ENCODE measurements at regions not wholly inside any gene's neighbourhood (a gene's known extent, or its start where the extent isn't known, plus 50 kb on each side); places are given as distances from the start of the nearest gene placed in this dataset.
"Not testable (repeated sequence)": the region's sequence is repeated elsewhere in the genome, so short reads cannot be mapped to it uniquely, and the experiment has no call there.

DNA sequence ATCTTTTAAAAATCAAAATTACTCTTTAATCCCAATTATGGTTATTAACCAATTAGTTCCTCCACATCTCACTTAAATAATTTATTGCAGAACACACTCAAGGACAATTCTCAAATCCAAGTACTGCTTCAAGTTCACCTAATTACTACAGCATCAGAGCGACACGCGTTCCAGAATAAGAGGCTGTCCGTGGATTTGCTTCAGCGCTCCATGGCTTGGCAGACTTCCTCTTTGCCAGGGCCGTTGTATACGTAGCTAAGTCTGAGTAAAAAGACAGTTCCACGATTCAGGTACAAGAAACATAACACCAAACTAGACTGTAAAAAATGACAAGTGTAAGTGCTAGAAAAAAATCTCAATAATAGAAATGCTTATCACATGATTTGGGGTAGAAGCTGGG lies 153.2 kb upstream of the MYT1L start:
- no peak for DNase-seq

DNA sequence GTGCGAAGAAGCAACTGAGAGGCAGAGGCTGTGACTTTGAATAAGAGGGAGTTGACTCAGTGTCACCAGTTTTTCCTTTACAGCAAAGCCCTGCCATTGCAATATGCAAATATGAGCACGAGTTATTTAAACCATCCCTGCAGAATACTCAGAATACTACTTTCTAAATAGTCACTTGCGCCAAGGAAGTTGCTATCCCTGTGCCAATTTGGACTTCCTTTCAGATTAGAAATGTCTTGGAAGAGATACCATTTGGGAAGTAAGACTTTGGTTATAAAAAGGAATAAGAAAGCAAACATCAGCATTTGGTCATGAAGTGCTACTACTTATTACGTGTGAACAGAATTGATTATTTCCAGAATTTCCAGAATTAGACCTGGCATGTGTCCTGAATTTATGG lies 151.8 kb upstream of the MYT1L start:
- DNase-seq = no peak

DNA sequence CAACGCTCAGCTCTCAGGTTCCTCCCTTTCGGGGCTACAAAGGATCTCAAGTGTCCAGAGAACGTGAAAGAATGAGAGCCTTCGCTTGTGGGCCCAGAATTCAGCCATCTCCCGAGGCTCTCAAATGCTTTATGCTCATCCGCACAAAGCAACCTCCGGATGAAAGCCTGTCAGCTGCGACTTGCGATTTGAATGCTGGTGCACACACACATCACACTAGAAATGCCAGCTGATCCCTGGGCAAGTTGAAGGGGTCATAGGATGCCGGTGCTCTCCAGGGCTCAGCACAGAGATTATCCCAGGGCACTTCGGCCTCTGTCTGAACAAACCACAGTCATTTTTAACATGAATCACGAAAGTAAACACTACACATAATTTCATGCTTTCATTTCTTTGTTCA lies 141.8 kb upstream of the MYT1L start:
- DNase-seq = no peak

DNA sequence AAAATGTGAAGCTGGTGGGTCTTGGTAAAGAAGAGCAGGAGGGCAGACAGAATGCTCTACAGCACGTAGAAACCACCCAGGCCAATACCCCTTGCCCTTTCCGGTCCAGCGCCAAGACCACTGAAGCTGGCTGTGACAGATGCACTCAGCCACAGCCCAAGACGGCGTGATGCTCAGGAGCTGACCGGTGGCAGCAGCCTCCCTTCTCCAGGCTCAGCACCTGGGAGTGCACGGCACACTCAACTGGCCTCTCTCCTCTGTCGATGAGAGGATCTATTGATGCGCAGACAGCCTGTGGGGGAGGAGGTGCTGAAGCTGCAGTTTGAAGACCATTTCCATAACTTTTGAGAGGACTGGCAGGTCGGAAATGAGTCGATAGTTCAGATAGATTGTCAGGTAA lies 141.0 kb upstream of the MYT1L start:
- no peak for DNase-seq

DNA sequence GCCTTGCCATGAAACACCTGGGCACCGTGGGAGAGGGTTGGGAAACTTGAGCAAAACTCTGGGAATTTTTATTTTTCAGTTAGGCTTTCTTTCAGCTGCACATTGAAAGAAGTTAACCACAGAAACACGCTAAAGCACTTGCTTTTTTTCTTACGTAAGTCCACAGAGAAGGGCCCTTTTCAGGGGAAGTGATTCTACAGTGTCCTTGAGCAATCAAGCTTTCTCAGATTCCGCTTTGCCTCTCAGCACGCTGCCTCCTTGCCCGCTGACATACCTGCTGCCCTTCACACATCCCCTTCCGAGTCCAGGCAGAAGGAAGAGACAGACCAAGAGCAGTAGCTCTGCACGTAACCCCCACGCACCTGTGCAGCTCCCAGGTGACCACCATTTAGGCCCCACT lies 135.5 kb upstream of the MYT1L start:
- DNase-seq = no peak

DNA sequence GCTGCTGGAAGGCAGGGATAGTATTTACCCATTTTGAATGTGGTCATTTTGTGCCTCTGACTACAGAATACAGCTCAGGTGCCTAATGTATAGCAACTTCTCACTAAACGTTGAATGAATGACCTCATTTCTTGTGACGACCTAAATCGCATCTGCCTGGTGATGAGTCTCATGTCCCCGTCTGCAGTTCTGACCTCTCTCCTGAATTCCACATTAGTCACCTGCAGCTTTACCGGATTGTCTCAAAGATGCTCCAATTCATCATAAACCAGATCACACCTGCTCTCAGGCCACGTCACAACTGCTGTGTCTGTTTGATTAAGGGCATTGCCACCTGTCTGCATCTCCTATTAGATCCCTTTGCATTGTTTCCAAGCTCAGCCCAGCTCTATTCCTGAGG lies 133.6 kb upstream of the MYT1L start:
- DNase-seq = no peak

DNA sequence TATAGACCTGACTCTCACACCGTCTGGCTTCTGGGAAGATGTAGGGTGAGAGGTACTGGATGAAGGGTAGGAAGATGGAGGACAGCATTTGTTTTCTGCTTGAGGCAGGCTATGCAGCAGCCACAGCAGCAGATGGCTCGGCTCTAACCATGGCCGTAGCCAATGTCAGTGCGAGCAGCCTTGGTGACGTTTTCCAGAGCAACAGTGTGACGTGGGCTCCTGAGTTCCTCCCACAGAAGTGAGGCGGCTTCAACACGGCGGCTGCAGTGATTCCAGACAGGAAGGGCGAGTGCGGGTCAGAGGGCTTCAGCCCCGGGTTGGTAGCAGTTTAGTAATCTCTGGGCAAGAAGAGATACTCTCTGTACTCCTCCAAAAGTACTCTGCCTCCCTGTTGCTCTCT lies 133.0 kb upstream of the MYT1L start:
- peak in 1 of 2 donors; percentile 21 for DNase-seq

DNA sequence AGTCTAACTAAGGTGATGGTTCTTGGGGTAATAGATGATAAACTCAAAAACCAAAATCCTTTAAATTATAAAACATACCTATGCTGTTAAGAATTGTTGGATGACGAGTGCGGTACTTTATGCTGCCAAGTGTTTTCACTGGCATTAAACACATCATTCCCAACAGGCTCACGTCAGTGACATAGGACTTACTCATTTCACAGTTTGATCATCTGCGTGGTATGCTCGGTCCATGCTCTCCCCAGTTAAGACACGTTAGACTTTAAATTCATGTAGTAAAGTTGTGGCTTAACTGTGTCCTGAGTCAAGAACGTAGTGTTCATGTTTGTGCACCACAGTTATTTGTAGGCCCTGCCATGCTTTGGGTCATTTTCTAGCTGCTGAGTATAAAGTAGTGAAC lies 125.6 kb upstream of the MYT1L start:
- no peak for DNase-seq

DNA sequence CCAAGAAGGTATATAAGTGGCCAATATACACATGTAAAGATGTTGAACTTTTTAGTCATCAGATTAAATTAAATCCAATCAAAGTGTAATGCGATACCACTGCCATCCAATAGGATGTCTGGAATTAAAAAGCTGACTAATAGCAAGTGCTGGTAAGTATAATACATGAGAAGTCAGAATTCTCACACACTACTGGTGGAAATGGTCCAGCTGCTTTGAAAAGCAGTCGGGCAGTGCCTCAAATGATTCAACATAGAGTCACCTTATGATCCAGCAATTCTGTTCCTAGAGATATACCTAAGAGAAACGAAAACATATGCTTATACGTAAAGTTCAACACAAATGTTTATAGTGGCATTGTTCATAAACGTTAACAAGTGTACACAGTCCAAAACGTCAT lies 124.1 kb upstream of the MYT1L start:
- no peak for DNase-seq

DNA sequence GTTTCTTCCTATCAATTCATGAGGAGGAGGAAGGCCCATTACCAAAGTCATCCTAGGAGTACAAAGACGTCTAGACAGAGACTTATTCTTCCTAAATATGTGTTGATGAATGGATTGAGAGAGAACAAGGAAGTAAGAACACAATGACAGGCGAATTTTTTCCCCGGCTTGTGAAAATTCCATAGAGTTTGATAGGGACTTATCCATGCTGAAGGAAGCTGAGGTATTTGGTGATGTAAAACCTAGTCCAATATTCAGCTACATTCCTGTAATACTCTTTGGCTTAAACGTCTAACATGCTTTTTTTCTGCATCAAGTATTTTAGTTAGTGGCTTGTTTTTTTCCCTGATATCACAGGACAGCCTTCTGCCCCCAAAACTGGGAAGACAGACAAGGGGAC lies 121.9 kb upstream of the MYT1L start:
- DNase-seq = no peak

DNA sequence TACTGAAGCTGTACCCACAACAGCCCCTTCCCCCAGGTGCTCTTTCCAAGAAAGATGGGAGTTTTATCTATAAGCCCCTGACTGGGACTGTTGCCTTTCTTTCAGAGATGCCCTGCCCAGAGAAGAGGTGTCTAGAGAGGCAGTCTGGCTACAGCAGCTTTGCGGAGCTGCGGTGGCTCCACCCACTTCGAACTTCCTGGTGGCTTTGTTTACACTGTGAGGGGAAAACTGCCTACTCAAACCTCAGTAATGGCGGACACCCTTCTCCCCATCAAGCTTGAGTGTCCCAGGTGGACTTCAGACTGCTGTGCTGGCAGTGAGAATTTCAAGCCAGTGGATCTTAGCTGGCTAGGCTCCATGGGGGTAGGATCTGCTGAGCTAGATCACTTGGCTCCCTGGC lies 120.2 kb upstream of the MYT1L start:
- not testable (repeated sequence) for DNase-seq

DNA sequence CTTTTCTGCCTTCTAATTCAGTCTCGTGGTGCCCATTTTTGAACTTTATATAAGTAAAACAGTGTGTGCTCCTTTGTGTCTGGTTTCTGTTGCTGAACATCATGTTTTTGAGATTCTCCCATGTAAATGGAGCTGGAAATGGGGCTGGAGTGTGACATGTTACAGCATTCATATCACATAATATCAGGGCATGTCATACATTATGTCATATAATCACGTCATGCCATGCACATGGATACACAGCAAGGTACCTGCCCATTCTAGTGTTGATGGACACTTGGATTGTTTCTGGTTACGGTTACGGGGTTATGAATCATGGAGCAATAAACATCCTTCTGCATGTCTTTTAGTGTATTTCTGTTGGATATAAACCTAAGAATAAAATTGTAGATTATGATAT lies 117.1 kb upstream of the MYT1L start:
- no peak for DNase-seq

DNA sequence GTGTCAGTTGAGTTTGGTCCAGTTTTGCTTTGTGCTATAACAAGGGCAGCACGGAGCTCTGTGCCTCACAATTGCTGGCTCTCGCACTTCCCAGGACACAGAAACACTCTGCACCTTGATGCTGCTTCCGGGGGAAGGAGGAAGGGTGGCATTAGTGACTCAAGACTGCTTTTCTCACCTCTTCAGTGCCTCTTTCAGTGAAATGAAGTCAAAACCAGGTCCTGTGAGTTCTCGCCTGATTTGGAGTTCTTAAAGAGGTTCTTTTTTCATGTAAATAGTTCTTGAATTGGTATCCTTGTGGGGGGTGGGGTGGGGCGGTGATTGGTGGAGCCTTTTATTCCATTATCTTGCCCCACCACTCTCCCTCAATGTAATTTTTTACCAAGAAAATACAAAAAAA lies 91.5 kb upstream of the MYT1L start:
- DNase-seq = no peak

DNA sequence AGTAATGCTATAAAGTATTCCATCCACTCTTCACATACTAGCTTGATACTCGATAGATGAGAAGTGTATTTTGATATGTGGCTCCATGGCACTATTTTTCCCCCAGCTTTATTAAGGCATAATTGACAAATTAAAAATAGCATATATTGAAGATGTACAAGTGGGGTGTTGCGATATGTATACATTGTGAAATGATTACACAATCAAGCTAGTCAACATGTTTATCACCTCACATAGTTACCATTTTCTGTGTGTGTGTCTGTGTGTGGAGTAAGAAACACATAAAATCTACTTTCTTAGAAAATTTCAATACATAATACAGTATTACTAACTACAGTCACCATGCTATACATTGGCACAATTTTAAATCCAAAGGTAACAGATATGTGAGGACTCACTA lies 82.5 kb upstream of the MYT1L start:
- DNase-seq = no peak

DNA sequence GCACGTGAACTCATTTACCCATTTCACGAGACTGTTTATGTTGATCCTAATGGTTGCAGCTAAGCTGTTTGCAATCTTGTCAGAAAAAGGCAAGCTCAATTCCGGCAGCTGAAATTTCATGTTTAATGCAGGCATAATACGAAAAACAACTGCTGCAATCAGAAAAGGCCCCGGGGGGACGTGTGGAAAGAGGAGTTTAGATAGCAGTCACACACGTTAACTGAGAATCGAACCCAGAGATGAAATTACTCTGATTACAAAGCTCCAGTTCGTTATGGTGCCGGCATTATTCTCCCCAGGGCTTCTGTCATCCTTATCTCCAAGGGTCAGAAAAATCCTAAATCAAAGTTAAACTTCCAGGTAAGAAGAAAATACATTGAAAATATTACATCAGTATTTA lies 79.9 kb upstream of the MYT1L start:
- DNase-seq = no peak

DNA sequence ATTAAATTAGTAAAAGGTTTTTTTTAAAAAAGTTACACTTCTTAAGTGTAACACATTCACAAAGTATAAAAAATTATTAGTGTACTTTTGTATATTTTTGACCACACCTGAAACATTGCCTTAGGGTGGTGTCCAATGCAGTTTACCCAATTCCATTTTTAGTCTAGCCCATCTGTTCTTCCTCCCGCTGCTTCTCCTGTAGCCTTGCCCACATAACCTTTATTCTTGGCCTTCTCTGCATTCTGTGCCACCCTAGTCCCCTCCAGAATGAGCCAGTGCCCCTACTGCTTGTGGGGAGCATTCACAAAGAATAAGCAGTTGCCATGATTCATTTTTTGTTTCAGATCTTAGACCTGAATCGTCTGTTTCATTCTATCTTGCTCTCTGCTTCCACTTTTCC lies 78.4 kb upstream of the MYT1L start:
- no peak for DNase-seq

DNA sequence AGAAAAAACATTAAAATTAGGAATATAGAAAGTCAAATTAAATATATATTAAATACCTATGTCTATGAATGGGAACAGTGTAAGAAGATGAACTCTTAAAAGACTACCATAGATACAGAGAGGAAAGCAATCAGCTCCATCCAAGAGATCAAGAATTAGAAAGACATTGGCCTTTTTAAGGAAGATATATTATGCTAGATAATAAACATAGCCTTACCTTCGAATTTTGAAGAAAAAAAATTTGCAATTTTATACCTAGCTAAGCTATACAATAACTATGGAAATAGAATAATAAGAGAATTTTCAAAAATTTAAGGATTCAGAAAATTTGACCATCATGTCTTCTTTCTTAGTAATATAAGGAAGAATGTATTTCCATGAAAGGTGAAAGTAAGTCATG lies 74.7 kb upstream of the MYT1L start:
- no peak for DNase-seq

DNA sequence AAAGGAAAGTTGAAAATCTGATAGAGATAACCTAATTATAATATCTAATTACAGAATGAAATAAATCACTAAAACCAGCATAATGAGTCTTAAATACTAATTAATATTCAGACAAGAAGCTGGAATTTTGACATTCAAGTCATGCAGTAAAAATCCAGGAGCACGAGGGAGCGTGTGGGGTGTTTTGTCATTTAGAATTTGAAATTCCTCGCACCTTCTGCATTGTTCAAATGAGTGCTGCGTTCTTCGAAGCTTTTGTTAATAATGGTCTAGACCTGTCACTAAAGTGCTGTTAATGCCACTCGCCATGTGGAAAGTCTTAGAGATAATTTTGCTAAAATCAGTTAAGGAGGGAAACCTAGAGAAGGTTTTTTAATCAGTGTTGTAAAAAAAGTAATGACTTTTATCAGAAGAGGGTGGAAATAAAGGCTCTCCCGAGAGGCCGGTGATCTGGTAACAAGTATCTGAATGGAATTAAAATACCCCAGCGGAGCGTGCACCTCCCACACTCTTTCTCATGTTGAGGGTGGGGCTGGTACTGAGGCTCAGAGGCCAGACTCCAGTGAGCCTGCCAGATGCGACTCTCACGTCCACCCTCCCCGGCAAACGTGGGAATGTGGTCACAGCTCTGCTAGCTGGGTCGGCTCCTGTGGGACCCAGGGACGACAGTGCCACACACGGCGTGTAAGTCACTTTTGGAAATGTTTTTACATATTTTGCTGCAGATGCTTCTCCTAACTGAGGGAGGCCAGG lies 69.4 kb upstream of the MYT1L start:
- DNase-seq = no peak

DNA sequence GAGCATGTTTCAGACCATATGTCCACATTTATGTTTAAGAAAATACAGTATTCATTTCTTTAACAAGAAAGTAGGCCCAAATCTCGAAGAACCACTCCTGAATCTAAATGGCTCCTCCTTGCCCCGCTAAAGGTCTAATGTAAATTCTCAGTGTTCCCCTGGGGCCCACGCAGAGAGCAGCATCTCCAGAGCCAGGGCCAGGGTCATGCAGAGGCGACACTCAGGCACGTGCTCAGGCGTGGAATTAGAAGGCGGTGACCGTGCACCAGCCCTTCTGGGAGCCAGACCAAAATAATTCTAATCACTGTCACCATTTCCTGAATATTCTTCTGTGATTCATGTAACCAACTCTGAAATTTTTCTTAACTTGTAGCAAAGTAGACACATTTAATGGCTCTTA lies 68.3 kb upstream of the MYT1L start:
- no peak for DNase-seq

DNA sequence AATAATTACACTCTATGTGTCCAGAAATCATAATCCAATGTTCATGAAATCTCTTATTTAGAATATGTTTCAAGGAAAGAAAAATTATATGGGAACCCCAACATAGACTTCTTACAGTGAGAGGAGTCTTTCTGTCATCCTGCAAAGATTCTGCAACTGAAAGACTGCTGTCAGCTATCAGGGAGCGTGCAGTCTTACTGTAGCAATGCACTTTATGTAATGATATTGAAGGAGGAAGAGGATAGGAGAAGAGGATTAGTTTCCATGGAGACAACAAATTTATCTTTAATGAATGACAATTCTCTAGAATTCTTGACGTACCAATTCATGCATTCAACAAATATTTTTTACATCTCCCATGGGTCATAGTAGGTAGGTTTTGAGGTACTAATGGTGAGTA lies 61.3 kb upstream of the MYT1L start:
- no peak for DNase-seq

DNA sequence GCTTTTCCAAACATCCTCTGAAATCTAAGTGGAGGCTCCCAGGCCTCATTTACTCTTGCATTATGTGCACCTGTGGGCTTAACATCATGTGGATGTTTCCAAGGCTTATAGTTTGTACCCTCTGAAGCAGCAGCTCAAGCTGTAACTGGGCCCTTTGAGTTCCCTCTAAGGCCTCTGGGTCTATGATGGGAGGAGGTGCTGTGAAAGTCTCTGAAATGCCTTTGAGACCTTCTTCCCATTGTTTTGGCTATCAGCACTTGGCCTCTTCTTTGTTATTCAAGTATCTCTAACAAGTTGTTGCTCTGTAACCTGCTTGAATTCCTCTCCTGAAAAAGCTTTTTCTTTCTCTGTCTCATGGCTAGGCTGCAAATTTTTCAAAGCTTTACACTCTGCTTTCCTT lies 58.1 kb upstream of the MYT1L start:
- DNase-seq = no peak
